GM12892 (cell line): ENCODE measurements at regions not wholly inside any gene's neighbourhood (a gene's known extent, or its start where the extent isn't known, plus 50 kb on each side); places are given as distances from the start of the nearest gene placed in this dataset.

Source experiments
- POLR2A ChIP-seq: IDR thresholded peaks from 2 replicates; pipeline ENCODE4 v1.6.1; 2011; ENCODE audit warnings: low read depth, low read length, control low read depth
- POLR2AphosphoS5 ChIP-seq: IDR thresholded peaks from 2 replicates; pipeline ENCODE4 v1.6.1; 2011; ENCODE audit warnings: low read depth, low read length, control low read depth
- TAF1 ChIP-seq: IDR thresholded peaks from 2 replicates; pipeline ENCODE4 v1.6.1; 2011; ENCODE audit warnings: low read depth, mild to moderate bottlenecking, control low read depth, low read length, borderline replicate concordance

- TF ChIP-seq POLR2AphosphoS5: no peak
- TF ChIP-seq TAF1: no peak
- no peak for TF ChIP-seq POLR2A
Measured at GRCh38 chr18:62629031-62629430, 86.3 kb upstream of the PHLPP1 start.
